ENCODE measurements at regions not wholly inside any gene's neighbourhood (a gene's known extent, or its start where the extent isn't known, plus 50 kb on each side); places are given as distances from the start of the nearest gene placed in this dataset.
"Not testable (repeated sequence)": the region's sequence is repeated elsewhere in the genome, so short reads cannot be mapped to it uniquely, and the experiment has no call there.

DNA sequence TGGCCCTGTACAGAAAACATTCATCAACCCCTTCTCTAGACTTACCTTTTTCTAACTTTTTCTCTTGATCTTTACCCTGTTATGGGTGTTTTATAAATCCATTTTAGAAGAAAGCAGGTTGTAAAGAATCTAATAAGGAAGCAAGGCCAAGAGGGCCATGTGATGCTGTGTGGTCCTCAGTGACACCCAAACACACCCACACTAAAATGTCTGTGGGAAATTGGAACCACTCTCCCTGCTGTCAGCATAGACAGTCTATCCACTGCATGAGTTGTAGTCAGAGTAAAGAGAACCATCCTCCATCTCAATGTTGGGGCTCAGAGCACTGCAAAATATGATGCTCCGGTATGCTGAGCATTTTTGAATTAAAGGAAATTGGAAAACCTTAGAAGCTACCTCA, 235.5 kb downstream of the SKIDA1 start:
- ChIA-PET POLR2A (no interaction called here), CTCF (interaction anchor here (0.9 kb wide), 1 partner anchor 12 kb away, joined by 3 read pairs; no protein-coding TSS in a partner anchor)
- no peak for TF ChIP-seq CTCF (IDR thresholded peaks at IDR 0.05; ENCODE audit: control extremely low read depth, extremely low read depth, low read depth, missing control alignments)
- DNase-seq (ENCODE audit: extremely low spot score), result no peak

DNA sequence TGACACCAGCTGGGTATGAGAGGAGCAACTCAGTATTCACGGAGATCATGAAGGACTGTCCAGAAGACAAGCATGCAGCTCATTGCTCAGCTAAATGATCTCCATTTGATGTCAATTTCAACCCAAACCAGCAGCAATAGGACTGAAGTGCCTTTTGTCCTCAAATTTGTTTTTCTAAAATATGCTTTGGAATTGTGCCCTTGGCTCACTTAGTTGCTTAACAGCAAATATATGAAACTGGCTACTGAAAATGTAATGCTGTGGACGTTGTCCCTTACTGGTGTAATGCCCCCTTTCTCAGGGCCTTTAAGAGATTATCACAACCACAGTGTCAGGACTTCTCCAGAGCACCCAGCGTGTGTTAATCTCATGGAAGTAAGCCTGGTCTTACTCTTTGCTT, 236.2 kb downstream of the SKIDA1 start:
- no peak for TF ChIP-seq CTCF (IDR thresholded peaks at IDR 0.05; ENCODE audit: control extremely low read depth, extremely low read depth, low read depth, missing control alignments)
- ChIA-PET POLR2A (no interaction called here), CTCF (interaction anchor here (1.2 kb wide), 1 partner anchor 208 kb away, joined by 3 read pairs; no protein-coding TSS in a partner anchor)
- DNase-seq (ENCODE audit: extremely low spot score), result no peak

DNA sequence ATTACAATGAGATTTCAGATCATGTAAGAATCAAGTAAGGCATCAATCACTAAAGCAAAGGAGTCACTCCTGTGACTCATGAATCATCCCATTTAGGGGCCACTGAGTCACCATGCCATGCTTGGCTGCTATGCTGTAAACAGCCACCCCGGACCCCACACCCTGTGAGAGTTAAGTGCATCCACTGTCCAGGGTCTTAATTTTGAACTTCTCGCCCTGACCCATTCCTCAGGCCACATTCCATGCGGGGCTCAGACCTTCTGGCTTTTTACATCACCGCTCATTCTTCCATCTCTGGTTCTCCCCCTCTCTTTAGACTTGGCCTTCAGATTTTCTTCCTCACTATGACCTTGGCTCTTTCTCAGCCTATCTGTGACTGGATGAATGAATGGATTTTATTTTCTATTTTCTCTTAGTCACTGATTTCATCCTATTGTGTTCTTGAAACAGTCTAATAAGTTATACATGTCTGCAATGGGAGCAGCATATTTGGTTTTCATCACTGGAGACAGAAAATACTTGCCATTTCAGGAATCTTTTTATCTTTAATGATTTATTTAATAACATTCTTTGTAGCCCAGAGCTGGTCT, 239.6 kb downstream of the SKIDA1 start:
- no peak for TF ChIP-seq CTCF (IDR thresholded peaks at IDR 0.05; ENCODE audit: control extremely low read depth, extremely low read depth, low read depth, missing control alignments)
- ChIA-PET CTCF (interaction anchor here (3.1 kb wide), 1 partner anchor 11 kb away, joined by 7 read pairs; no protein-coding TSS in a partner anchor), POLR2A (no interaction called here)
- no peak for DNase-seq (ENCODE audit: extremely low spot score)

DNA sequence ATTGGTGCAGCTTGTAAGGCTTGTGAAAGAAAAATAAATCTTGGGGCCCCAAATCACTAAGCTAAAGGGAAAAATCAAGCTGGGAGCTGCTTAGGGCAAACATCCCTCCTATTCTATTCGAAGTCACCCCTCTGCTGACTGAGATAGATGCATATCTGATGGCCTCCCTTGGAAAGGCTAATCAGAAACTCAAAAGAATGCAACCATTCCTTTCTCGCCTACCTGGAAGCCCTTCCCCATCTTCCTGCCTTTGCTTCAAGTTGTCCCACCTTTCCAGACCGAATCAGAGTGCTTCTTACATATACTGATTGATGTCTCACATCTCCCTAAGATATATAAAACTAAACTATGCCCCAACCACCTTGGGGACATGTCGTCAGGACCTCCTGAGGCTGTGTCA, 240.3 kb downstream of the SKIDA1 start:
- CTCF ChIA-PET, result interaction anchor here (3.1 kb wide), 1 partner anchor 11 kb away, joined by 7 read pairs; no protein-coding TSS in a partner anchor
- DNase-seq (ENCODE audit: extremely low spot score), result no peak
- POLR2A ChIA-PET, result no interaction called here
- TF ChIP-seq CTCF (IDR thresholded peaks at IDR 0.05; ENCODE audit: control extremely low read depth, extremely low read depth, low read depth, missing control alignments), result no peak

- no peak for DNase-seq (ENCODE audit: extremely low spot score)
- POLR2A ChIA-PET, result no interaction called here
- CTCF ChIA-PET, result interaction anchor here (3.1 kb wide), 1 partner anchor 12 kb away, joined by 7 read pairs; no protein-coding TSS in a partner anchor
Observed at GRCh38 chr10:21284301-21284700, 241.2 kb downstream of the SKIDA1 start.

GRCh38 chr10:21283053-21283452, 242.4 kb downstream of the SKIDA1 start:
- DNase-seq (ENCODE audit: extremely low spot score); CTCF ChIA-PET; POLR2A ChIA-PET: not testable (repeated sequence)

More at GRCh38 chr10:21284301-21284700, 241.2 kb downstream of the SKIDA1 start:
- no peak for TF ChIP-seq CTCF (IDR thresholded peaks at IDR 0.05; ENCODE audit: control extremely low read depth, extremely low read depth, low read depth, missing control alignments)

DNA sequence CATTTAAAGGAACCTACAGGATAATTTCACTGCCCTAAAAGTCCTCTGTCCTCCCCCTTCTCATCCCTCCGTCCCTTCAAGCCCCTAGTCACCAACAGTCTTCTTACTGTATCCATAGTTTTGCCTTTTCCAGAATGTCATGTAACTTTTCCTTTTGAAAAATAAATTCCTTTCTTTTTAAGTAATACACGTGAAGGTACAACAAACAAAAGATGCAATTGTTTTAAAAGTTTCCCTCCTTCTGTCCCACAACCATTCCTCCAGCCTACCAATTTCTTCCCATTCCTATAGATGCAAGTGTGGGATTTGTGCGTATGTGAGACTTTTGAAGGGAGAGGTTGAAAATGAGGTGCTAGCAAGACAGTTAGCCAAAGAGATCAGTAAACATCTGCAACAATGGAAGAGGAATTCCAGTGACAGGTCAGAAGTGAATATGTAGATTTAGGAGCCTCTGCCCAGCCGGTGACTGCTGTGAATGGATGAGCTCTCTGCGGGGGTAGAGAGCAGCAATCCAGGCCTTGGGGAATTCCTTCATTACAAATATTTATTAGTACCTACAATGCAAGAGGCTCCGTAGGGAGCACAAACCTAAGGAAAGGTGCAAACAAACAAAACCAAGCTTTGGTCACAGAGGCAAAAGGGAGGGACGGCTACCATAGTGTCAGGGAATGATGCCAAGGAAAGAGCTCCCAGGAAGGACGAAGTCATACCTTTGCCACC, 243.6 kb downstream of the SKIDA1 start:
- DNase-seq (ENCODE audit: extremely low spot score), result no peak
- POLR2A ChIA-PET, result interaction anchor here (0.6 kb wide), 1 partner anchor 14 kb away, joined by 3 read pairs; no protein-coding TSS in a partner anchor
- no peak for TF ChIP-seq CTCF (IDR thresholded peaks at IDR 0.05; ENCODE audit: control extremely low read depth, extremely low read depth, low read depth, missing control alignments)
- CTCF ChIA-PET, result no interaction called here

Measured in GM10248 (cell line).